Activated gamma-delta T cell (primary cell): ENCODE measurements at regions not wholly inside any gene's neighbourhood (a gene's known extent, or its start where the extent isn't known, plus 50 kb on each side); places are given as distances from the start of the nearest gene placed in this dataset.
"Not testable (repeated sequence)": the region's sequence is repeated elsewhere in the genome, so short reads cannot be mapped to it uniquely, and the experiment has no call there.

Source experiments
- DNase-seq: peaks from one replicate; lab custom pipeline; 2025; lab: John Stamatoyannopoulos, UW

GRCh38 chr15:62503451-62503850, 338.4 kb upstream of the C2CD4B start:
- DNase-seq, result no peak

DNA sequence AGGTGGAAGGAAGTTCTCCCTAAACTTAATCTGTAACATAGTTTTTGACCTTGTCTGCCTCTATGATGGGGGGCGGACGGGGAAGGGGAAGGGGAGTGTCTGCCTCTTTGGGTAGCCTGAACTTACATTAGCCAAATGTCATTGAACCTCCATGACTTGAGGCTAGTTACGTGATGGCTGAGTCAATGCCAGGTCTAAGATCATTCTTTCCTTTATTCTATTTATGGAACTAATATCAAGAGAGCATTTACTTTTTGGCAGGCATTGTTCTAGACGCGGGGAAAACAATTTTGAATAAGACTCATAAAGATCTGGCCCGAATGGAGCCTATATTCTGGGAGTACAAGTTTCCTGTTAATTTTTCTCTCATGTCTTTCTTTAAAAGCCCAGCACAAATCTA, 340.7 kb upstream of the C2CD4B start:
- no peak for DNase-seq

DNA sequence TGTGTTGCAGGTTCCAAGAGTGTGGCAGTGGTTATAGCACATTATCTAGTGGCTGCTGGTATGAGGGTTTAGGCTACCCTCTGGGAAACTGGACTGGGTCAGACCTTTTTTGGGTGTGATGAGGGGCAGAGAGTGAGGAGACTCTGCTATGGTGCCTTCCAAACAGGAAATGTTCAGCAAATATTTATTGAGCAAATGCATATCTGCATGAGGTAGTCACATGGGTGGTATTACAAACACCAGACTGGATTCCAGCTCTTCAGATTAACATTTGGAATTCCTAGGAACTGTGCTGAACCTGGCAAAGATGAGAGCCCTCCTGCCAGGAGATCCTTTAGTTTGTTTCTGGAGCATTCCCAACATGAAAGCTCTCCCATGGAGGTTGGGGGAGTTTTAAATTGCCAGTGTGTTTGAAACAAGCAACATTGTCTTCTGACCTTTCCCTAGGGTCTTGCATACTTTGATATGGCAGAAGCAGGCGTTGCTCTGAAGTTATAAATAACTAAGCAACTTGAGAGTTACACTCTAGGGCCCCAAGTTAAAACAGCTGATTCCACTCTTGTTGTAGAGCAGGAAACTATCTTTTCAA, 341.2 kb upstream of the C2CD4B start:
- no peak for DNase-seq

DNA sequence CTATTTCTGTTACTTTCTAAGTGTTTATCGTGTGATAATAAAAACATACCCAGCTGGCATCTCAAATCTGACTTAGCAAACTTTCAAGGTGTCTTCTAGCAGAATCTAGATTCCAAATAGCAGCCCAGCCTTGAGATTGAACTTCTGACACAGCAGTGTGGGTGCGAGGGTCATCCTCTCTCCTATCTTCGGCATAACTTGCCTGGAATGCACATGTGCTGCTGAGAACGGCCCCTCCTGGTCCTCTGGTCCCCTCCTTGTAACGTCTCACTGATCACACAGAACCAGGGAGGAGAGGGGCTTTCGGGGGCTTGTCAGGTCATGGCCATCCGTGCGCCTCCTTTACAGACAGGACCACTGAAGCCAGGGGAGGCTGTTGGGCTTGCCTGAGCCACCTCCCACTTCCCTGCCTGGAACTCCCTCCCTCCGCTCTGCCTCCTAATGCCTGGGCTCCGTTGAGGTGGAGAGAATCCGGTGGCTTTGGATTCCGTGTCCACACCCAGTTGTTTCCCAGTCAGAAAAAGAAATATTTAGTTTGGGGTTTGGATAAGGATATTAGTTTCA, 344.4 kb upstream of the C2CD4B start:
- no peak for DNase-seq

- DNase-seq, result no peak
These were observed 345.7 kb upstream of the C2CD4B start for GRCh38 chr15:62510791-62511190.

- no peak for DNase-seq
These were observed 347.8 kb upstream of the C2CD4B start for GRCh38 chr15:62512904-62513303.

- DNase-seq, result no peak
These were observed 348.8 kb upstream of the C2CD4B start for GRCh38 chr15:62513893-62514292.

DNA sequence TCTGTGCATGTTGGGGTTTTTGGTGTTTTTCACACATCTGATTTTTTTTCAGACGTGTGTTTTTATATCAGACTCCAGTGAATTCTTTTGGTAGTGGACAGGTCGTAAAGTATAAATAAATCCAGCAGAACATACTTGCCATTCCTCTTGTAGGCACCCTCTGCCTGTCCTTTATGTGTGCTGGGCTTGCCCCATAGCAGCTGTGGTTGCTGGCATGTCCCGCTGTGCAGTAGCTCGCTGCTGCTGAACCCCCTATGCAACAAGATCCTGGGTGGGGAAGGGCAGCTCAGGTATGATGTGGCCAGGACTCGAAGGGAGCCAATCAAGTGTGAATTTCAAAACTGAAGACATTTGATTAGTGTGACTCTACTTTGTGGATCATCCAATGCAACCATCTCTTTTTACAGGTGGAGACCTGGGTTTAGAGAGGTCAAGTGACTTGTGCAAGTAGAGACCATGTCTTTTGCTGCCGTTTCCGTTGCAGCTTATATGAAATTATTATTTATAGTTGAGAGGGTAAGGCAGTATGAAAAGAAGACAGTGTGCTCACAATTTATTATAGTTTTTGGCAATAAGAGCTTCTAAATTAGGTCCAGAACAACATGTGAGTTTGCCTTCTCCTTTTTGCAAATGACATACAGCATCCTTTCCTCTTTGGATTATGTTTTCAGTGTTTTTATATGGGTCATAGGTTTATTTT, 350.8 kb upstream of the C2CD4B start:
- DNase-seq, result no peak

DNA sequence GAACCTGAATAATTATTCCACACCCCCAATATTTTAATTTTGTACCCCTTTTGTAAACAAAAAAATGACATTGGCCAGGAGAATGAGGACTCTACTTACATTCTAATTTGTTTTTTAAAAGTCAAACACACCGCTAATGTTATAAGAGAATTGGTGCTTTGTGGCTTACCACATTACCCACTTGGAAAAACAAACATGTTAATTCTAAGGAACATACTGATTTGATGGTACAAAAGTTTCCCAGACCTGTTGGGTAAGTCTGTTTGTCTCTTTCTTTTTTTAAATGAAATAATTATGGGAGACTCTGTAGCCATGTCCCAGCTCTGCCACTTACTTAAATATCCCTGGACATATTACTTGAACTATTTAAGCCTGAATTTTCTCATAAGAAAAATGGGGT, 352.5 kb upstream of the C2CD4B start:
- no peak for DNase-seq

- DNase-seq, result not testable (repeated sequence)
These were observed 353.6 kb upstream of the C2CD4B start for GRCh38 chr15:62518666-62519065.

- DNase-seq, result no peak
These were observed 354.8 kb upstream of the C2CD4B start for GRCh38 chr15:62519900-62520299.

DNA sequence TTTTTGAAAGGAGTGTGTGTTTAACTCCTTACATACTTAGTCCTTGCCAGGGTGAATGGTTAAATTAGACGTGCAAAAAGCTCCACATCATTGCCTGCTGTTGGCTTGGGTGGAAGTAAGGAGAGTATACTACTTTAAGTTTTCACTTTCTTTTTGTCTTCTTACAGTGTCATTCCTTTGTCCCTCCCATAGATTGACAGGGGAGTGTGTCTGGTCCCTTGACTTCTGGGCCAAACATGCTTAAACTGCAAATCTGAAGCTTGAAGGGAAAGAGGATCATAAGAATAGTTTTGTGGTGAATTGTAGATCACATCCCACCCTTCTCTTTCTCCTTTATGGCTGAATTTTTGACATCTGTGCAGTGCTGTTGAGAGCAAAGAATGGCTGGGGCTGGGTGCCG, 355.8 kb upstream of the C2CD4B start:
- DNase-seq, result no peak

GRCh38 chr15:62521396-62521795, 356.3 kb upstream of the C2CD4B start:
- DNase-seq, result no peak

DNA sequence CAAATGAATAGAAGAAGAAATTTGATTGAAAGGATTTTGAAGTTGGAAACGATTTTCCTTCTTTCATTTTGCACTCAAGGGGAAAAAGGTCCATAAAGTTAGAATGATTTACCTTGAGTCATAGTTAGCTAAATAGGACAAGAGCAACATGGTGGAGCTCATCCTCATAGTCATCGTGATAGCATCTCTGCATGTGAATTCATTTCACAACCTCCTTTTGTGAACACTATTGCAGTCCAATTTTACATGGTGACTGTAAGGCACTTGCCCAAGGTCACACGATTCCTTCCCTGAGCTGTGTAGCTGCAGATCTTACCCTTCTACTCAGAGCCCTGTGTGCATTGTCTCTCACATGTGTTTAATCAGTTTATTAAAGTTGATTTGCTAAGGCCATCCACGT, 359.8 kb upstream of the C2CD4B start:
- no peak for DNase-seq

GRCh38 chr15:62527387-62527786, 362.3 kb upstream of the C2CD4B start:
- no peak for DNase-seq

DNA sequence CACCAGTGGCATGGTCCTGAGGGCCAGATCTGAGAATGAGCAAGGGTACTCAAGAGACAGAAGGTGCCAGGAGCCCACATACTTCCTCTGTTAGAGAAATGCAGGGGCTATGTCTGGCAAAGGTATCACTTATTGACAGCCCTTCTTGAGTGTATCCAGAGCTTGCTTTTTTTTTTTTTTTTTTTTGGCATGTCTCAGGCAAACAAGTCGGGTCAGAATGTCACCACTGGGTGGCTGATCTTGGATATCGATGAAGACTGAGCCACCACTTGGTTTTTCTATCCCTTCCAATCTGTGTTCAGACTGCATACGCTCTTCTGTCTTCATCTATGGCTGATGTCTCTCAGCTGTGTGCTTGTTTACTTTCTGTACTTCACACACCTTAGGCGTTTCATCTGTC, 363.4 kb upstream of the C2CD4B start:
- DNase-seq, result no peak

DNA sequence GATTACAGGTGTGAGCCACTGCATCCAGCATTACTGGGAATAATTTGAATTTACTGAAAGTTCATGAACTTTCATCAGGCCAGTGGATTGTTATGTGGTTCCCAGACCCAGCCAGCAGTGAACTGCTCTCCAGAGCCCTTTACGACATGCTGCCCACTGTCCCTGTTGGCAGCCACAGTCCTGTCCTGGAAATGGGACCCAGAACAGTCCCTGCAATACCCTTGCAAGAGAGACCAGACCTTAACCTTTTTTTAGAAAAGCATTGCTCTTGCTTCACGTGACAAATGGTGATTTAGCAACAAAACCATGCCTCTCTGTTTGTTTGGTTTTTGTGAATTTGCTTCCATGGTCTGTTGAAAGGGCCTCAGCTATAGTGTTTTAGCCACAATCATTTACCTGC, 367.3 kb upstream of the C2CD4B start:
- no peak for DNase-seq

DNA sequence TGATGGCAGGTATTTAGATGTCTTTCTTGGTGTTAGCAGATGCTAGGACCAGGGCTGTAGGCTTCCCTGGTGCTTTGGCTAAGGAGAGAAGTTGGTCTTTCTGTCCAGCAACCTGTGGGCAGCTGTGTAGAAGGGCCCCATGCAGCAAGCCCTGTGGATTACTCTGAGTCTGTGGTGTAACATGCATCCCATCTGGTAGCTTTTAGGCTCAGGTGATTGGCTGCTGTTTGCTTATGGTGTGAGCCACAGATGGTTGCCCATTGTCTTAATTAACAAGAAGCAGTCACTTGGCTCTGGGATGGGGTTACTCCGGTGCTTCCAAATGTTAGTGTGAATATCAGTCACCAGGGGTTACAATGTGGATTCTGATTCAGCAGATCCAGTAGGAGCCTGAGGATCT, 368.6 kb upstream of the C2CD4B start:
- no peak for DNase-seq

GRCh38 chr15:62534996-62535395, 369.9 kb upstream of the C2CD4B start:
- no peak for DNase-seq

- DNase-seq, result no peak
These were observed 374.2 kb upstream of the C2CD4B start for GRCh38 chr15:62539236-62539635.

DNA sequence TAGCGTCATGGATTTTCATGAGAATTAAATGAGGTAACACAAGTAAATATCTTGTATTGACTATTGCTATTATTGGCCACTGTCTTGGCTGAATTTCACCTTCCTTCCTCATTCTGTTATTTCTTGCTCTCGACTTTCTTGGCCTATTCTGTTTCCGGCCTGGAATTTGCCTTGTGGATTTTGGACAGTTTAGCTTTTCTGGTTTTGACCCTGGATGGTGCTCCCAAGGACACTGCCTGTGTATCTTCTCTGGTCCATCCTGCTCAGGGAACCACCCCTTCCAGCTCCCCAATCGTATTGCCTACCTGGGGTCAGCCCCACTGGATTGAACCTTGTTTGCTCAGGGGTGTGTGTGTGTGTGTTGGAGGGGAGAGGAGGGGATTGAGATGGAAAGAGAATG, 376.2 kb upstream of the C2CD4B start:
- DNase-seq, result no peak

- DNase-seq, result no peak
These were observed 376.8 kb upstream of the C2CD4B start for GRCh38 chr15:62541846-62542245.

GRCh38 chr15:62544446-62544845, 379.4 kb upstream of the C2CD4B start:
- no peak for DNase-seq
